ENCODE measurements at regions not wholly inside any gene's neighbourhood (a gene's known extent, or its start where the extent isn't known, plus 50 kb on each side); places are given as distances from the start of the nearest gene placed in this dataset.

DNA sequence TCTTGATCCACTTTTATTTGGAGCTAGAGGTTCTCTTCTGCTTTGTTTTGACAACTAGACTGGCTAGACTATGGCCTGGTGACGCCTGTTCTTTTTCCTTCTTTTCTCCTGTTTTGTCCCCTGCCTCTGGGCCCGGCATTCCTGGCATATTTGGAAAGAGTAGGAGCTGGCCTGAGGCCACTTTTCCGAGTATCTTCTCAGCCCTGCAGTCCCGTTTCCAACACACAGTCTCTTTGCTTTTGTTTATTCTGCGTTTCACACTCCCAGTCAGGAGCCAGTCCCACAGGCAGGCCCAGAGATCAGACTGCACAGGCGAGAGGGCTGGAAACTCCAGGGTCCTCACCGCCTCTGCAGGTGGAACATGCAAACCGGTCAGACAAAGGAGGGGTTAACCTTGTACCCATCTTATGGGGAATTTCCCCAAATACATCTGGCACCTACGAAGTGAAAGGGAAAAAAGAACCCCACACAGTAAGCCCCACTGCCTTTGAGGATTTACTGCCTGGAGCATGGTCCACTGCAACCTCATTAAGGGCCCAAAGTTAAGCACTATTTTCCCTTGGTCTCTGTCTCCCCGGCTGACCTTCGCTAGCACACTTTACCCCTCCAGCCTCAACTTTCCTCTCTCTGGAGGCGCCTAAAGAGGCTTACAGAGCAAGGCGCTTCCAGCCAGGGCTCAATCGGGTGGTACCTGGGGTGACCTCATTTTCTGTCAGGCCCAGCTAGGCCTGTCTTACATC, 141.1 kb downstream of the TOMM20 start:
- DNase-seq = no peak

- no peak for DNase-seq
Measured at GRCh38 chr1:234986750-234987414, 141.8 kb downstream of the TOMM20 start.

GRCh38 chr1:234985516-234986294, 142.9 kb downstream of the TOMM20 start:
- no peak for DNase-seq

DNA sequence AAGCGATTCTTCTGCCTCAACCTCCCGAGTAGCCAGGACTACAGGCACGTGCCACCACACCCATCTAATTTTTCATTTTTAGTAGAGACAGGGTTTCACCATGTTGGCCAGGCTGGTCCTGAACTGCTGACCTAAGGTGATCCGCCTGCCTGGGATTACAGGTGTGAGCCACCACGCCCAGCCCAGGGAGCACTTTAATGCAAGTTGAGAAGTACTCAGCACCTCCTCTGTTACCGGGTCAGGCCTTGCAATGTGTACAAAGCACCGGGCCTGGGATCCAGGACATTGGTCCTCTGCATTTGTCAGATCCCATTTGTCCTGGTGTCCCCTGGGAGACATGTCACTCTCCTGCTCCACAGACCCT, 143.6 kb downstream of the TOMM20 start:
- no peak for DNase-seq

GRCh38 chr1:234983564-234984238, 144.9 kb downstream of the TOMM20 start:
- no peak for DNase-seq

DNA sequence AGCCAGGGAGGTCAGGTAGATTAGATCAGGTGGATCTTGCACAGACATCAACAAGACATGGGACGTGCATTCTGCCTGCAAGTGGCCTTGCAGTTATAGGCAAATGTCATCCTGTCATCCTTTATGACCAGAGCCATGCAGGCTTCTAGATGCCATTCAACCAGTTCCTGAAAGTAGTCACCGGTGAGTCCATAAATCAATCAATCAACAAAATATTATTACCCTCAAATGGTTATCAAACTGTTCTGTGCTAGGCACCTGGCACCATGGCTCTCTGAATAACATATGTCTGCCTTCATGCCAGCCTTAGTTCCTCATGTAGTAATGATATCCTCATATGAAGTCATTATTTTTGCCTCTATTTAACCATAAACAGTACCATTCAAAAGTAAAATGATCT, 146.9 kb downstream of the TOMM20 start:
- DNase-seq = no peak

- no peak for DNase-seq
Measured at GRCh38 chr1:234980645-234981396, 147.8 kb downstream of the TOMM20 start.

GRCh38 chr1:234980291-234980644, 148.4 kb downstream of the TOMM20 start:
- DNase-seq = no peak

DNA sequence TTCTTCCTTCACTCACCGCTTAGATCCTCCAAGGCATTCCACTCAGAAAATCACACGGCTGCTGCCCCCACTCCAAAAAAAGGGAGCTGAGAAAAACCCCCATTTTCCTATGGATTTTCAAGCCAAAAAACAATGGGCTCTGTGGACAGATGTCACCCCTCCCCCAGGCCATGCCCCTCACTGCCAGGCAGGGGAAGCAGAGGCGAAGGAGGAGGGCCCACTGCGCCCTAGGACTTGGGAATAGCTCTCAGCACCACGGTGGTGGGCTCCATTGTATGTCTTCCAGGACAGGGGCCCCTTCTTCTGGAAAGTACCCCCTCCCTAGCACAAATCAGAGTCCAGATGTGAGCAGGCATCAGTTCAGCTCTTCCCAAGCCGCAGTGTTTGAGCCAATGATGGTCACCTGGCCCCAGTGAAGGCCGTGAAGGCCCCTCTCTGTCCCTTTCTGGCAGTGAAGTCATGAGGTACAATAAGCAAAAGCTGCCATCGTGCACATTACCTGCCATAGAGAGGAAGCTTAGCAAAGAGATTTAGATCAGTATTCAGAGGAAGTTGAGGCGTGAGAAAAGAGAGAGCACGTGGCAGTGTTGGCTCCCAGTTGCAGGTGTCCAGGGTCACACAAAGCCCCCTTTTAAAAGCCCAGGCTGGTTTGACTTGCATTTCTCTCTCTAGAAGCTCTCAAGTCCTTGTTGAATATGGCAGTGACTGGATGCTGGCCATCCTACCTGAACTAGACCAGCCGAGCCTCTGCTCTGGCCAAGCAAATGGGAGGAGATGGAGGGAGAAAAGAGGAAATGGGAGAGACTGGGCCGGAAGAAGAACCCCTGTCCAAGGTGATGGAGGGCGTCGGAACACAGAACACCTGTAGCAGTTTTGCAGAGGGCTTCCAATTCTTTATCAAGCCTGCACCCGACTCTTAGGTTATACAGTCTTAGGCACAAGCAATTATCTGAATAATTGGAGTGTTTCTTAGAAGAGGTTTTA, 149.0 kb downstream of the TOMM20 start:
- DNase-seq = no peak

GRCh38 chr1:234978397-234979295, 150.0 kb downstream of the TOMM20 start:
- no peak for DNase-seq

DNA sequence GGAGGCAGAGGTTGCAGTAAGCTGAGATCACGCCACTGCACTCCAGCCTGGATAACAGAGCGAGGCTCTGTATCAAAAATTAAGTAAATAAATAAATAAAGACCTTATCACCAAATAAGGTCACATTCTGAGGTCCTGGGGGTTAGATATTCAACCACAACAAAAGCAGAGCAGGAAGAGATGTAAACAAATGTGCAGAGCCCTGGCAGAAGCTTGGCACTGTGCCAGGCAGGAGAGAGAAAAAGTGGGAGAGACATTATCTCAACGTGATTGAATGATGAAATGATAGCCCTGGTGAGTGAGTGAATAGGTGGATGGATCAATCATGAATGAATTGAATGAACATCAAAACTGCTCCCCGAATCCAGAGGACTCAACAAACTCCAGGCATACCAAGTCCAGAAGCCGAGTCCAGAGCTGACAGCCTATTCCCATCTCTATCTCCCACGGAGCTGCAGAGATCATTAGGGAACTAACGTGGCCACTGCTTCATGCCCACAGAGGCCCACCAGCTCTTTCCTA, 150.7 kb downstream of the TOMM20 start:
- no peak for DNase-seq

- DNase-seq = no peak
Measured at GRCh38 chr1:234976861-234977680, 151.6 kb downstream of the TOMM20 start.

DNA sequence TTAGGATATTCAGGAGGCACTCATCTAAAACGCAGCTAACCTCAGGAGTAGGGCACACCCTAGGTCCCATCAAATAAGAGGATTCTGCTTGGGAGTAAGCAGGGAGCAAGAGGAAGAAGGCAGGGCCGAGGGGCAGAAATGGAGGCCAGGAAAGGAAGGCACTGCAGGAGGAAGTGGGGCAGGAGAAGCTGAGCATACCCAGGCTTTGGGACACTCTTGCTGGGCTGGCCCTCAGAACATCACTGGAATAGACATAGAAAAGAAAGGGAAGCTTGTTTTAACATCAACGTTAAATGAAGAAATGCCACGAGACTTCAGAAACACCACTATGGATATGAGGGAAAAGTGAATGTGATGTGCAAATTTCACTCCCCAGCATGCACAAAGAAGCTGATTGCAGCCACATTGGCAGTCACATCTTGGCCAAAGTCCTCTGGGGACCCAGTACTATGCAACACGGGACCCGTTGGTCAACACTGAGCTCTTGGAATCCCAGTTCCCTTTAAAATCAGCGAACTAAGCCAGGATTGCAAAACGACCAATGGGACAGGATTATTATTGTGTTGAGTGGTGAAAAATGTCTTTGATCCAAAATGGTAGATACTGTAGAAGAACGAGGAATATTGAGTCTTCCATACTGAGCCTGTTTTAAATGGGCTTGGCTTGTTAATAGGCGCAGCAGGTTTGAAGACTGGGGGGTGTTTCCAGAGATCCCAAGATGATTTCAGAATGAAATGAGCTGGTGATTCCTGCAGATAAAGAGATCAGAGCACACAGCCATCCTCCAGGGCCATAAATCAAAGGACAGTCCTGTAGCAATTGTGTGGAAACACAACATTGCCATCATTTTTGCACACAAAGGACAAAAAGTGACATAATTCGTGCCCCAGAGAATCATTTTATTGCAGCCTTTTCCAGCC, 152.4 kb downstream of the TOMM20 start:
- no peak for DNase-seq

- peak; percentile 76 for DNase-seq
Measured at GRCh38 chr1:234975122-234975940, 153.3 kb downstream of the TOMM20 start.

- DNase-seq = peak; percentile 57
Measured at GRCh38 chr1:234973426-234974250, 155.0 kb downstream of the TOMM20 start.

Data from DMS79 (cell line).